GM18858 (cell line): ENCODE measurements at regions not wholly inside any gene's neighbourhood (a gene's known extent, or its start where the extent isn't known, plus 50 kb on each side); places are given as distances from the start of the nearest gene placed in this dataset.
A peak's percentile ranks its signal among the peaks of the same experiment; 100 is the strongest.
"Not testable (repeated sequence)": the region's sequence is repeated elsewhere in the genome, so short reads cannot be mapped to it uniquely, and the experiment has no call there.

Experiments
- ATAC-seq: cut with Tn5 transposase; IDR thresholded peaks from one replicate; pipeline ENCODE4 v1.9.1; 2021; ENCODE audit not compliant: unreplicated experiment

- no peak for ATAC-seq
These were observed 1038.1 kb upstream of the PCDH20 start for GRCh38 chr13:62453761-62454160.

GRCh38 chr13:62450759-62451158, 1035.1 kb upstream of the PCDH20 start:
- no peak for ATAC-seq

DNA sequence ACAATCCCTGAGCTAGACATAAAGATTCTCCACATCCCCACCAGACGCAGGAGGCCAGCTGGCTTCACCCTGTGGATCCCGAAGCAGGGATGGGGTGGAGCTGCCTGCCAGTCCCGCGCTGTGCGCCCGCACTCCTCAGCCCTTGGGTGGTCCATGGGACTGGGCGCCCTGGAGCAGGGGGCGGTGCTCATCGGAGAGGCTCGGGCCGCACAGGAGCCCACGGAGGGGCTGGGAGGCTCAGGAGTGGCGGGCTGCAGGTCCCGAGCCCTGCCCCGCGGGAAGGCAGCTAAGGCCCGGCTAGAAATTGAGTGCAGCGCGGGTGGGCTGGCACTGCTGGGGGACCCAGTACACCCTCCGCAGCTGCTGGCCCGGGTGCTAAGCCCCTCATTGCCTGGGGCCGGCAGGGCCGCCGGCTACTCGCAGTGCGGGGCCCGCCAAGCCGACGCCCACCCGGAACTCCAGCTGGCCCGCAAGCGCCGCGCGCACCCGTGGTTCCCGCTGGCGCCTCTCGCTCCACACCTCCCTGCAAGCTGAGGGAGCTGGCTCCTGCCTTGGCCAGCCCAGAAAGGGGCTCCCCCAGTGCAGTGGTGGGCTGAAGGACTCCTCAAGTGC, 1032.2 kb upstream of the PCDH20 start:
- not testable (repeated sequence) for ATAC-seq

DNA sequence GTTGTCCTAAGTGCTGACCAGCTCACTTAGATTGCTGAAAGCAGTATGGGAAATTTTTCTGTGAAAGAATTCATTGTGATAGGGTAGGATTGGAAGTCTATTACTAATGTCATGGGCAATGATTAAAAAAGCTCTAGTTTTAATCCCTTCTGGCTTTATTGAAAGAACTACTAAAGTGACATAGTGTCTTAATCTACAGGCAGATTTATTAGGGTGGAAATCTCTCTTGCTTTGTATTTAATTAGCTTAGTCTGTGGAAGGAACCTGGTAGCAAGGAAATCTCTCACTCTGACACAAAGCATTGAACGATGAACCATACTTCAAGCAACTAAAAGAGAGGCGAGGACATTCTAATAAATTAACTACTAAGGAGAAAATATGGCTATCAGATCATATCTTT, 1029.2 kb upstream of the PCDH20 start:
- no peak for ATAC-seq

GRCh38 chr13:62434081-62434480, 1018.4 kb upstream of the PCDH20 start:
- ATAC-seq = no peak

DNA sequence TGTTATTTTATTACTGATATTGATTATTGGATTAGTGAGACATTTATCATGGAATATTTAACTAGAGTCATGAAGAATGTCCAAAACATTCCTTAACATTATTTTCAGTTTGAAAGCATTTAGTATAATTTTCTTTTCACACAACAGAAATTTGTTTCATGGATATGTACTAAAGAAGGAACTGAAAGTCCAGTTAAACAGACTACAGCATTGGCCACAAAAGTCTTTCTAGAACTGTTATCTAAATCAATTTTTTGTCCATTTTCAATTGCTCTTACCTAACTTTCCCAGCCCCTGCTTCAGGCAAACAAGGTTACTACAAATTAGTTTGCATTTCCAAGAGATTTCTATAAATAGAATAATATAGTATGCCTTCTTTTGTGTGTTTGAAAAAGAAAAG, 1018.0 kb upstream of the PCDH20 start:
- no peak for ATAC-seq

- no peak for ATAC-seq
These were observed 1017.3 kb upstream of the PCDH20 start for GRCh38 chr13:62432906-62433305.

DNA sequence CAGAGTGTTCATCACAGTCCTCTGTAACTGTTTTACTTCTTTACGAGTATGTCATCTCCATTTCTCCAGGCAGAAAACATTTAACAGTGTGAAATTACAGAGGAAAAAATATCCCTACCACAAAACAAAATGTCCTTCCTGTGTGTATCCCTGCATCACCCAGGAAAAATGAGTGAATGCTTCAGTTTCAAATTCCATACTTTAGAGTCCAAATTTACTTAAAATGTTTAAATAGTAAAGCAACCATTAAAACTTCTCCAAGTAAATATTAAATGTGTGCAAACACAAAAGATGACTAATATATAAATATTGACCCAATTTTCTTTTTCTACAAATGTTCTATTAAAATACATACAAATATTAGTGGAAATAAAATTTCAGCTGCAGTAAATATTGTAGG, 1016.6 kb upstream of the PCDH20 start:
- no peak for ATAC-seq

DNA sequence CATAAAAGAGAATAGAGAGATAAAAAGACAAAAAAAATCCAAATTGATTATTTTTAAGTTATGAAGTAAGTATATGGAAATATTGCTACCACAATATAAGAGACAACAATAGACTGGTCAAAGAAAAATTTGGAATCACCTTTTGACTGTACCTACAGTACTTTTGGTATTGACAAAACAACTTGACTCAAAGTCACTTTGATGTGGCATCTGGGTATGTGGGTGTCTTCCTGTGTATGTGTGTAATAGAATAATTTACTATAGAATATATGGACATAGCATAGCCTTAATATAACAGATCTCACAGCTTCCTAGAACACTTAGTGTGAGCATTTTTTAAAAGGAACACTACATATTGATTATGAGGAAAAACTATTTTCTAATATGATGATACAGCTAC, 1016.2 kb upstream of the PCDH20 start:
- ATAC-seq = no peak

- ATAC-seq = no peak
These were observed 1003.2 kb upstream of the PCDH20 start for GRCh38 chr13:62418872-62419271.

- ATAC-seq = no peak
These were observed 1002.7 kb upstream of the PCDH20 start for GRCh38 chr13:62418376-62418775.

- ATAC-seq = no peak
These were observed 992.2 kb upstream of the PCDH20 start for GRCh38 chr13:62407871-62408270.

DNA sequence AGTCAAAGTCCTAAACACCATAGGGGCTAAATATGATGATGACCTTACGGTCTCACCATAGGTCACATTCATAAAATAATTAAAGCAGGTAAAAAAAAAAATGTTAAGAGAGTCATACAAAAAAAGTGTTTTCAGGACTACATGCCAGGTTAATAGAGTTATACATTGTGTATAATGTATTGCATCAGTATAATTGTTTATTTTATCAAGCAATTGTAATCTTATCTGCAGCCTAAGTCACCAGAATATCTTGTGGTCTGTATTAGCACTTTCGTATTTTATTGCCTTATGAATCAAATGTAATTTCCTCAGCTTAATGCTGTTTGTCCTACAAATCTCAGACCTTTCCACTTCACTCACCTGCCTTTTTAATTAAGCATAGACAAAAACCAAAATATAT, 972.9 kb upstream of the PCDH20 start:
- no peak for ATAC-seq

GRCh38 chr13:62387647-62388046, 972.0 kb upstream of the PCDH20 start:
- ATAC-seq = no peak

- not testable (repeated sequence) for ATAC-seq
These were observed 963.6 kb upstream of the PCDH20 start for GRCh38 chr13:62379241-62379640.

DNA sequence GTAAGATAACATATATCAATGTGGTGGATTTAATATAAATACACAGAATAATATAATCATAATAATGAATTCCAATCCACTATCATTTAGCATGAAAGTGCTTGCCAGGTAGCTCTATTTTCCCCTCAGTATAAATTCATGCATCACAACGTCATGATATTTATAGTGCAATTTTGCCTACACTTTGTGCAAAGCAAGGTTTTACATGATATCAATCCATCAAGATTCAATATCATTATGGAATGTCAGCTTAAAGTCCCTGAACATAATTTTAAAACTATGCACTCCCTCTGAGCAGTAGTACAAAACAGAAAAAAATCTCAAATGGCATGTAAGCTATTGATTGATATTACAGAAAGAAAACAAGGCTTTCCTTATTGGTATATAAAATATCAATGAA, 962.2 kb upstream of the PCDH20 start:
- no peak for ATAC-seq

DNA sequence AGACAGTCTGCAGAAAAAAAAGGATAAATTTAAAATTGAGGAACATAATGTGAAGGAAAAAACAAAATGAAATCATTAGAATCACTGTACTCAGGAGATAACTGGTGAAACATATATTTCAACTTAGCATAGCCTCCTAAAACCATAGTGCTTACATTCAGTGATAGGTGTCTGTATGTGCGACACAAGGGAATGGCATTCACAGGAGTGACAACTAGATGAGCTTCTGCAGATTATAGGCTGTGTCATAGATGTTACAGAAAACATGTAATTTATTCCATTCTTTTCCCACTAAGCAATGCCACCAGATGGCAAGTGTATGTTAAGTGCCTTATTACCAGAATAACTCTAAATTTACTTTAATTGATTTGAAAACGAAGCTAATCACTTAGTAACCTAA, 960.0 kb upstream of the PCDH20 start:
- ATAC-seq = no peak

DNA sequence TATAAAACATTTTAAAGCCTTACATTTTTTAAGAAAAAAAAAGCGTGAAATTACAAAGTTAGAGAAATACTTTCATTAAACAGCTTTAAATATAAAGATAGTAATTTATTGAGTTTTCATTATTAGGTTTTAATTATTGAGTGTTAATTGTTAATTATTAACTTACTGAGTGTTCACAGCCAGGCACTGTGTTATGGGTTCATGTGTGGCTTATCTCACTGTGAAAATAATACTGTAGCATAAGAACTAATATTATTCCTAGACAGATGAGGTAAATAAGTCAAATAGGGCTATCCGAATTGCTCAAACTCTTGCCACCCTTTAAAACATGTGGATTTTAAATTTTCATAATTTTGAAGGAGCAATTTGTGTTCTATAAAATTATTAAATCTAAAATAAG, 956.1 kb upstream of the PCDH20 start:
- ATAC-seq = no peak

DNA sequence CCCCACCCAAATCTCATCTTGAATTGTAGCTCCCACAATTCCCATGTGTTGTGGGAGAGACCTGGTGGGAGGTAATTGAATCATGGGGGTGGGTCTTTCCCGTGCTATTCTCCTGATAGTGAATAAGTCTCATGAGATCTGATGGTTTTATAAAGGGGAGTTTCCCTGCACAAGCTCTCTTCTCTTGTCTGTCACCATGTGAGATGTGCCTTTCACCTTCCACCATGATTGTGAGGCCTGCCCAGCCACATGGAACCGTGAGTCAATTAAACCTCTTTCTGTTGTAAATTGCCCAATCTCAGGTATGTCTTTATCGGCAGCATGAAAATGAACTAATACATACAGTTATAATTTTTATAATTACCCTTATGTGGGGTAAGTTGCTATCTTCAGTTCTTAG, 952.3 kb upstream of the PCDH20 start:
- not testable (repeated sequence) for ATAC-seq

GRCh38 chr13:62360609-62361008, 945.0 kb upstream of the PCDH20 start:
- ATAC-seq = no peak

DNA sequence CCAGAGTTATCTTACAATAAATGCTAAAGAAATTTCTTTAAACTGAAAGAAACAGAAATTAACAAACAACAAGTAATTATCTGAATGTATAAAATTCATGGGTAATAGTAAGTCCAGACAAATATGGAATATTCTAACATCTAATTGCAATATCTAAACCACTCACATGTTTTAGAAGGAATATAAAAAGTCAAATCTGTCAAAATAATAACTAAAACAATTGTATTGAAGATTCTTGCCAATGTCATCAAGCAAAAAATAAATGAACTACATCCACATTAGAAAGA, 942.9 kb upstream of the PCDH20 start:
- no peak for ATAC-seq

DNA sequence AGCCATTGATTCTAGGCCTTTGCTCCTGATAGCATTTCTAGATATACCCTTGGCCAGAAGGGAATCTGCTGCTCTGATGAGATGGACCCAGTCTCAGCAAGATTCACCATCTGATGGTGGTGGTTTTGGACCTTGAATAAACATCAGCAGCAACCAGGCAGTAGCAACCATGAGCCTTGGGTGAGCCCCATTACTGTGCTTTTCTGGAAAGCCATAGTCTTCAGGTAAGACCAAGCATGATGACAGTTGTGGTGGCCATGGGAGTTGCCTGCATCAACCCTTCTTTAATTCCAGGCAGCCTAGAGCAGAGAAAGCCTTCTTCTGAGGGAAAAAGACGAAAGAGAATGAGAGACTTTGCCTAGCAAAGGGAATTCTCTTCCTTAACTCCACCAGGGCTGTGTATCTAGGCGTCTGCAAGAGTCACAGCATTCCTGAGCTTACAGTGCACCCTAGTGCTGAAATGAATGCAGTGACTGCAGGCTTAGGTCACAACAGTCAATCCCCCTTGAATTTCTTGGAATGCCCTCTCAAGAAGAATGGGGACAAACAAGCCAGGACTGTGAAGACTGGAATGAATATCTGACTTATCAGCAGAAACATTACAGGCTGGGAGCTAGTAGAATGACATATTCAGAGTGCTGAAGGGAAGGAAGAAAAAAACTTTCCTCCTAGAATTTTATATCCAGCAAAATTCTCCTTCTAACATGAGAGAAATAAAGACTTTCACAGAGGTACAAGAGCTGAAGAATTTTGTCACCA, 942.4 kb upstream of the PCDH20 start:
- ATAC-seq = peak; percentile 86

- ATAC-seq = no peak
These were observed 941.3 kb upstream of the PCDH20 start for GRCh38 chr13:62356977-62357376.
